Cardiac muscle cell (in vitro differentiated cells and primary cell): ENCODE measurements at regions not wholly inside any gene's neighbourhood (a gene's known extent, or its start where the extent isn't known, plus 50 kb on each side); places are given as distances from the start of the nearest gene placed in this dataset.
A peak's percentile ranks its signal among the peaks of the same experiment; 100 is the strongest.

ENCODE experiments used
- DNase-seq, 2 donors: peaks; one replicate each; pipeline versions ENCODE4 v3.0.0 to v3.0.0-alpha.2; 2010 to 2017; ENCODE audit warnings: low read depth in 1 of 2, low spot score in 1 of 2
- H3K27ac ChIP-seq: fragments of 200-600 bp; sonication (generic); 2 replicates; pipeline ENCODE4 v1.5.1; 2016
- H3K27me3 ChIP-seq: fragments of 200-600 bp; sonication (generic); 2 replicates; pipeline ENCODE4 v1.6.0; 2016; ENCODE audit warnings: control low read depth
- H3K36me3 ChIP-seq: fragments of 200-600 bp; sonication (generic); 2 replicates; pipeline ENCODE4 v1.5.1; 2016; ENCODE audit warnings: control low read depth
- H3K4me1 ChIP-seq: fragments of 200-600 bp; sonication (generic); 2 replicates; pipeline ENCODE4 v1.8.1; 2017; ENCODE audit warnings: low read depth, mild to moderate bottlenecking, mixed run types
- H3K4me3 ChIP-seq: fragments of 200-600 bp; sonication (generic); 2 replicates; pipeline ENCODE4 v1.5.1; 2016; ENCODE audit warnings: mild to moderate bottlenecking
- H3K9me3 ChIP-seq: fragments of 200-600 bp; sonication (generic); 2 replicates; pipeline ENCODE4 v1.5.1; 2017; ENCODE audit warnings: low read depth, mild to moderate bottlenecking, control low read depth
- CTCF ChIP-seq: IDR thresholded peaks from 2 replicates; pipeline ENCODE4 v1.5.1; 2012; ENCODE audit warnings: low read depth, mild to moderate bottlenecking, low read length

GRCh38 chr2:235156055-235156454 lies 204.2 kb downstream of the SH3BP4 start:
- no peaks in the 10 kb centered on the region for H3K9me3 ChIP-seq
- H3K4me3 ChIP-seq, result no peak overlapping the region
- no peaks in the 10 kb centered on the region for H3K36me3 ChIP-seq
- no peak for DNase-seq
- no peaks in the 10 kb centered on the region for H3K4me1 ChIP-seq
- no peak overlapping the region for H3K27ac ChIP-seq
- no peaks in the 10 kb centered on the region for H3K27me3 ChIP-seq
- TF ChIP-seq CTCF, result no peak

- Histone ChIP-seq H3K4me1 (no peaks in the 10 kb centered on the region), H3K4me3 (no peak overlapping the region), H3K27ac (no peak overlapping the region), H3K9me3 (no peaks in the 10 kb centered on the region), H3K27me3 (no peaks in the 10 kb centered on the region), H3K36me3 (no peaks in the 10 kb centered on the region)
- DNase-seq, result no peak
- no peak for TF ChIP-seq CTCF
These were observed 206.1 kb downstream of the SH3BP4 start for GRCh38 chr2:235157746-235158482.

- Histone ChIP-seq H3K27ac (no peak overlapping the region), H3K9me3 (no peaks in the 10 kb centered on the region), H3K4me3 (no peak overlapping the region), H3K27me3 (no peaks in the 10 kb centered on the region), H3K36me3 (no peaks in the 10 kb centered on the region), H3K4me1 (no peaks in the 10 kb centered on the region)
- no peak for DNase-seq
- TF ChIP-seq CTCF, result no peak
These were observed 208.5 kb downstream of the SH3BP4 start for GRCh38 chr2:235160281-235160810.

GRCh38 chr2:235161565-235161964 lies 209.7 kb downstream of the SH3BP4 start:
- Histone ChIP-seq H3K27ac (no peak overlapping the region), H3K27me3 (no peaks in the 10 kb centered on the region), H3K9me3 (no peaks in the 10 kb centered on the region), H3K4me3 (no peak overlapping the region), H3K36me3 (no peaks in the 10 kb centered on the region), H3K4me1 (no peaks in the 10 kb centered on the region)
- TF ChIP-seq CTCF, result no peak
- DNase-seq, result no peak

GRCh38 chr2:235162082-235162836 lies 210.4 kb downstream of the SH3BP4 start:
- no peaks in the 10 kb centered on the region for H3K27me3 ChIP-seq
- DNase-seq, result peak in 1 of 2 donors; percentile 14
- H3K4me3 ChIP-seq, result no peak overlapping the region
- no peak for TF ChIP-seq CTCF
- no peaks in the 10 kb centered on the region for H3K36me3 ChIP-seq
- H3K9me3 ChIP-seq, result no peaks in the 10 kb centered on the region
- H3K27ac ChIP-seq, result no peak overlapping the region
- H3K4me1 ChIP-seq, result no peaks in the 10 kb centered on the region
